H1 (cell line): ENCODE measurements at regions not wholly inside any gene's neighbourhood (a gene's known extent, or its start where the extent isn't known, plus 50 kb on each side); places are given as distances from the start of the nearest gene placed in this dataset.

Experiments
- CTCF ChIA-PET: fragments of 300-600 bp; sonication (Branson Sonifier 250); formaldehyde crosslinking; loops from one replicate; lab custom pipeline; 2021; ENCODE audit not compliant: partially characterized antibody; lab: Charles Lee
- POLR2A ChIA-PET: fragments of 300-600 bp; sonication (Branson Sonifier 250); formaldehyde crosslinking; loops from one replicate; lab custom pipeline; 2021; ENCODE audit warnings: inconsistent platforms; ENCODE audit not compliant: partially characterized antibody; lab: Charles Lee
- DNase-seq, 2 experiments: peaks; one replicate each; pipeline versions ENCODE4 v3.0.0 to v3.0.0-alpha.2; 2010 to 2022; ENCODE audit warnings: low spot score in 2 of 2, low read depth in 1 of 2, mixed read lengths in 1 of 2
- FAIRE-seq: peaks from 2 replicates; lab custom pipeline; 2011; peaks lifted over from hg19 to GRCh38; lab: Jason Lieb, UNC
- H2AFZ ChIP-seq: 2 replicates; pipeline ENCODE4 v1.8.1; 2012; ENCODE audit warnings: low read length, inconsistent platforms
- H2AK5ac ChIP-seq: 2 replicates; pipeline ENCODE4 v1.6.1; 2013; ENCODE audit warnings: low read depth, low read length
- H2BK120ac ChIP-seq: replicated peaks from 2 replicates; pipeline ENCODE3; 2013; ENCODE audit warnings: low read depth, low read length, inconsistent platforms
- H2BK12ac ChIP-seq: 2 replicates; pipeline ENCODE4 v1.6.1; 2013; ENCODE audit warnings: low read depth, low read length
- H2BK15ac ChIP-seq: 2 replicates; pipeline ENCODE4 v1.6.1; 2013; ENCODE audit warnings: low read length
- H2BK20ac ChIP-seq: 2 replicates; pipeline ENCODE4 v1.6.1; 2013; ENCODE audit warnings: low read length
- H2BK5ac ChIP-seq: 2 replicates; pipeline ENCODE4 v1.6.1; 2013; ENCODE audit warnings: low read depth, low read length
- H3K14ac ChIP-seq: 2 replicates; pipeline ENCODE4 v1.6.1; 2013; ENCODE audit warnings: inconsistent platforms; ENCODE audit not compliant: insufficient read length
- H3K18ac ChIP-seq: 2 replicates; pipeline ENCODE4 v1.6.1; 2013; ENCODE audit warnings: low read length; ENCODE audit errors: extremely low read depth
- H3K23ac ChIP-seq: 2 replicates; pipeline ENCODE4 v1.6.1; 2013; ENCODE audit warnings: inconsistent platforms; ENCODE audit not compliant: insufficient read length
- H3K23me2 ChIP-seq: 2 replicates; pipeline ENCODE4 v1.6.1; 2013; ENCODE audit warnings: low read depth, low read length
- H3K27ac ChIP-seq: 2 replicates; pipeline ENCODE4 v1.6.1; 2011; ENCODE audit warnings: low read depth, low read length, inconsistent platforms
- H3K27me3 ChIP-seq, 4 experiments: replicated peaks in 1 of 4; 1 replicate in 1 of 4; 2 replicates in 3 of 4; pipeline versions ENCODE4 v1.6.1 to v1.8.1; 2011 to 2013; ENCODE audit warnings: low read length in 3 of 4, mild to moderate bottlenecking in 3 of 4, inconsistent platforms in 2 of 4, mixed read lengths in 2 of 4, moderate library complexity in 1 of 4; ENCODE audit not compliant: control insufficient read depth in 3 of 4, insufficient read depth in 3 of 4; ENCODE audit errors: extremely low read depth in 1 of 4
- H3K36me3 ChIP-seq, 4 experiments: 2 replicates each; pipeline versions ENCODE4 v1.6.1 to v1.8.1; 2011 to 2013; ENCODE audit warnings: mild to moderate bottlenecking in 4 of 4, low read length in 3 of 4, moderate library complexity in 2 of 4, control low read depth in 1 of 4, inconsistent platforms in 1 of 4; ENCODE audit not compliant: insufficient read depth in 4 of 4, control insufficient read depth in 2 of 4
- H3K4ac ChIP-seq: replicated peaks from 2 replicates; pipeline ENCODE3; 2013; ENCODE audit warnings: low read length, low read depth, mixed read lengths, inconsistent platforms; ENCODE audit not compliant: insufficient read length
- H3K4me1 ChIP-seq, 4 experiments: replicated peaks in 1 of 4; 1 replicate in 1 of 4; 2 replicates in 3 of 4; pipeline versions ENCODE4 v1.6.1 to v1.8.1; 2011 to 2013; ENCODE audit warnings: low read length in 3 of 4, inconsistent platforms in 2 of 4, mixed read lengths in 1 of 4; ENCODE audit not compliant: insufficient read depth in 4 of 4, control insufficient read depth in 3 of 4
- H3K4me2 ChIP-seq, 2 experiments: 2 replicates each; pipeline versions ENCODE4 v1.6.1 to v1.8.1; 2011 to 2013; ENCODE audit warnings: low read depth in 2 of 2, low read length in 2 of 2, control low read depth in 1 of 2, inconsistent platforms in 1 of 2, mild to moderate bottlenecking in 1 of 2; ENCODE audit not compliant: insufficient read depth in 1 of 2
- H3K4me3 ChIP-seq, 4 experiments: fragments of 200-600, 300-600 bp in 1 of 4; sonication (generic), shearing (Covaris generic), sonication (Bioruptor Twin) in 1 of 4; 2 replicates each; pipeline versions ENCODE4 v1.5.1 to v1.8.1; 2011 to 2016; ENCODE audit warnings: low read length in 4 of 4, low read depth in 3 of 4, control low read depth in 2 of 4, inconsistent platforms in 2 of 4, mild to moderate bottlenecking in 2 of 4, mixed read lengths in 1 of 4, moderate library complexity in 1 of 4; ENCODE audit not compliant: insufficient read depth in 2 of 4; ENCODE audit errors: extremely low read depth in 1 of 4
- H3K56ac ChIP-seq: replicated peaks from 2 replicates; pipeline ENCODE3; 2013; ENCODE audit warnings: low read depth, mild to moderate bottlenecking, mixed read lengths, low read length, inconsistent platforms; ENCODE audit not compliant: insufficient read length
- H3K79me1 ChIP-seq: 2 replicates; pipeline ENCODE4 v1.6.1; 2013; ENCODE audit warnings: low read depth, low read length, control low read depth
- H3K79me2 ChIP-seq, 2 experiments: 2 replicates each; pipeline versions ENCODE4 v1.6.1 to v1.8.1; 2012 to 2013; ENCODE audit warnings: low read length in 2 of 2, mild to moderate bottlenecking in 2 of 2, inconsistent platforms in 1 of 2; ENCODE audit not compliant: insufficient read depth in 2 of 2, control insufficient read depth in 1 of 2
- H3K9ac ChIP-seq, 4 experiments: replicated peaks in 1 of 4; 1 replicate in 1 of 4; 2 replicates in 3 of 4; pipeline versions ENCODE4 v1.6.1 to v1.8.1; 2011 to 2013; ENCODE audit warnings: low read depth in 3 of 4, low read length in 3 of 4, control low read depth in 2 of 4, mild to moderate bottlenecking in 2 of 4, moderate library complexity in 2 of 4, inconsistent platforms in 1 of 4; ENCODE audit errors: extremely low read depth in 1 of 4
- H3K9me3 ChIP-seq, 2 experiments: 2 replicates each; pipeline versions ENCODE4 v1.6.1 to v1.8.1; 2012 to 2013; ENCODE audit warnings: mild to moderate bottlenecking in 2 of 2, moderate library complexity in 2 of 2, control low read depth in 1 of 2, inconsistent platforms in 1 of 2, low read depth in 1 of 2, low read length in 1 of 2, mixed read lengths in 1 of 2; ENCODE audit not compliant: insufficient read depth in 2 of 2
- H4K20me1 ChIP-seq, 2 experiments: replicated peaks in 1 of 2; 2 replicates each; pipeline versions ENCODE3 to v1.8.1; 2011 to 2013; ENCODE audit warnings: inconsistent platforms in 2 of 2, low read length in 2 of 2, mild to moderate bottlenecking in 1 of 2; ENCODE audit not compliant: insufficient read depth in 2 of 2, control insufficient read depth in 1 of 2
- H4K5ac ChIP-seq: 2 replicates; pipeline ENCODE4 v1.6.1; 2013; ENCODE audit warnings: low read length, low read depth, mixed read lengths, inconsistent platforms; ENCODE audit not compliant: insufficient read length
- H4K8ac ChIP-seq: 2 replicates; pipeline ENCODE4 v1.8.0; 2013; ENCODE audit warnings: mild to moderate bottlenecking, moderate library complexity, low read length, inconsistent platforms; ENCODE audit not compliant: insufficient read depth; ENCODE audit errors: extremely low read depth
- H4K91ac ChIP-seq: replicated peaks from 2 replicates; pipeline ENCODE3; 2013; ENCODE audit warnings: low read length, mixed read lengths, inconsistent platforms; ENCODE audit not compliant: insufficient read length
- TAF1 ChIP-seq: IDR thresholded peaks from 2 replicates; pipeline ENCODE4 v1.6.1; 2011; ENCODE audit warnings: mild to moderate bottlenecking, low read depth, low read length
- whole genome bisulfite sequencing, 2 experiments: shearing (Covaris generic) in 1 of 2; methylation state at CpG; one replicate each; pipeline versions ENCODE4 v1.1.6 to v1.1.7; 2013 to 2015; ENCODE audit warnings: low lambda C conversion rate in 2 of 2, mixed read lengths in 2 of 2, inconsistent platforms in 1 of 2, low coverage in 1 of 2, missing lambda C conversion rate in 1 of 2; ENCODE audit not compliant: insufficient replicate concordance in 2 of 2, insufficient coverage in 1 of 2, insufficient read length in 1 of 2; ENCODE audit errors: extremely low coverage in 1 of 2, missing lambda C conversion rate in 1 of 2; 5-methylcytosine and 5-hydroxymethylcytosine counted together

DNA sequence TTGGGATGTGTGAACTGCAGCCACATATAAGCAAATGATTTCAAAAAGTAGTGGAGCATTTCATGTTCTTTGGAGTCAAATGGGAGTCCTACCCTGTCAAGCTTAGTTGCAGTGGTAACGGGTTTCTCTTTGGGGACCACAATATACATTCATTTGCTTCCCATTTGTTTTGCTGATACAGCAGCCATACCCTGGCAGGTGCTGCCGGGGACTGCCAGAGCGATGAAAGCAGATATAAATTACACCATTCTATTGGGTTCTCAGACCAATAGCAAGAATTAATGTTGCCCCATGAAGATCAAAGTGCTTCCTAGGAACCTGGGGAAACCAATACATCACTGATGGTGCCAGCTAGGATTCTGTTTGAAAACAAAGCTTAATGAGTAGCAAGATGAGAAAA lies 1621.5 kb upstream of the FLRT2 start:
- Histone ChIP-seq H3K23me2 (no peaks in the 10 kb centered on the region), H2BK120ac (no peak overlapping the region), H3K18ac (no peak overlapping the region), H3K9ac (no peak overlapping the region), H4K8ac (no peak overlapping the region), H2AK5ac (no peak overlapping the region), H3K9me3 (no peaks in the 10 kb centered on the region), H2BK5ac (no peak overlapping the region), H3K4me1 (no peaks in the 10 kb centered on the region), H3K4ac (no peak overlapping the region), H3K79me2 (no peaks in the 10 kb centered on the region), H2BK20ac (no peak overlapping the region), H3K36me3 (no peaks in the 10 kb centered on the region), H3K27me3 (no peaks in the 10 kb centered on the region), H4K20me1 (no peaks in the 10 kb centered on the region), H3K27ac (no peak overlapping the region), H2BK15ac (no peak overlapping the region), H3K4me2 (no peak overlapping the region), H3K23ac (no peak overlapping the region), H3K14ac (no peak overlapping the region), H3K79me1 (no peaks in the 10 kb centered on the region), H3K56ac (no peak overlapping the region), H4K91ac (no peak overlapping the region), H2BK12ac (no peak overlapping the region), H3K4me3 (no peak overlapping the region), H4K5ac (no peak overlapping the region), H2AFZ (no peak overlapping the region)
- ChIA-PET CTCF (interaction anchor here (1.0 kb wide), 1 partner anchor 14 kb away, joined by 3 read pairs; no protein-coding TSS in a partner anchor), POLR2A (no interaction called here)
- WGBS, 2 experiments: 94% methylated on average over 3 of the region's 3 CpGs; no CpG with 5 or more reads in 1 of the 2 experiments
- DNase-seq: no peak
- no peak for FAIRE-seq
- TF ChIP-seq TAF1: no peak
